Neuron (in vitro differentiated cells): ENCODE measurements at regions not wholly inside any gene's neighbourhood (a gene's known extent, or its start where the extent isn't known, plus 50 kb on each side); places are given as distances from the start of the nearest gene placed in this dataset.
A peak's percentile ranks its signal among the peaks of the same experiment; 100 is the strongest.

Experiments used
- H2AFZ ChIP-seq: one replicate; pipeline ENCODE4 v1.6.1; 2013; ENCODE audit warnings: low read depth, mild to moderate bottlenecking, inconsistent platforms, low read length, moderate library complexity
- H3K27me3 ChIP-seq: one replicate; pipeline ENCODE4 v1.6.1; 2013; ENCODE audit warnings: low read length; ENCODE audit not compliant: insufficient read depth
- H3K36me3 ChIP-seq: one replicate; pipeline ENCODE4 v1.6.1; 2013; ENCODE audit warnings: low read length; ENCODE audit not compliant: insufficient read depth
- H3K4me1 ChIP-seq: one replicate; pipeline ENCODE4 v1.6.1; 2013; ENCODE audit warnings: low read length; ENCODE audit not compliant: insufficient read depth
- H3K4me3 ChIP-seq: 2 replicates; pipeline ENCODE4 v1.5.1; 2013; ENCODE audit warnings: mild to moderate bottlenecking, low read length, moderate library complexity
- H3K9me3 ChIP-seq: one replicate; pipeline ENCODE4 v1.6.1; 2013; ENCODE audit warnings: low read length

- no peaks in the 10 kb centered on the region for H3K9me3 ChIP-seq
Measured at GRCh38 chr9:13717322-13718054, 438.0 kb upstream of the MPDZ start.

DNA sequence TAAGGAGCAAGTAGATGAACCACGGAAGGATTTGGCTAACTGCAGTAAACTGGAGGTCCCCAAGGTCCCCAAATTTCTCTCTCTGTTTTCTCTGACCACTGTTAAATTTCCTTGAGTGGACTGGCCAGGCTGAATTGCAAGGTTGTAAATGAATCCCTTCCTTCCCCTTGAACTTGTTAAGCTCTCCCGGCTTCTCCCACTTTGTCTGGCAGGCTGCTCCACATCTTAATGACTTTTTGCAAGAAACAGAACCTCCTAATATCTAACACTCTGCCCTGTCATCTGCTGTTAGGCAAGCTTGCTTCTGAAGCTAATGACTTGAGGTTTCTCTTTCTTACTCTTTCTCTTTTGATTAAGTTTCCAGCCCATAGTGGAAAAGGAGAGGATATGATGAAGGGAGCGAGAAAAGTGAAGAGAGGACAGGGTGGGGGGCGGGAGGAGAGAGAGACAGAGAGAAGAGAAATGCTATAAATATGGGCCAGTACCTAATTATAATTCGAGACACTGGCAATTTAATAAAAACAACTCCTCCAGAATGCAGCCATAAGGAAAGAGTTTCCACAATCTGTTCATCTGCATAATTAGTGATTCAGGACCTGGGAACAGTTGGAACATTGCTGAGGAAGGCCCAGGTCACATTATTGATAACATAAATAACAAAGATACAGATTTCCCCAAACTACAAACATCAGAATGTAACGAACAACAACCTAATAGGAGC, 437.3 kb upstream of the MPDZ start:
- H3K36me3 ChIP-seq: no peaks in the 10 kb centered on the region
- H3K9me3 ChIP-seq: no peaks in the 10 kb centered on the region
- H3K27me3 ChIP-seq: no peaks in the 10 kb centered on the region
- no peak overlapping the region for H3K4me3 ChIP-seq
- H3K4me1 ChIP-seq: no peaks in the 10 kb centered on the region
- H2AFZ ChIP-seq: no peak overlapping the region

More at GRCh38 chr9:13717322-13718054, 438.0 kb upstream of the MPDZ start:
- no peaks in the 10 kb centered on the region for H3K4me1 ChIP-seq
- H2AFZ ChIP-seq: no peak overlapping the region
- no peaks in the 10 kb centered on the region for H3K36me3 ChIP-seq
- no peaks in the 10 kb centered on the region for H3K27me3 ChIP-seq
- H3K4me3 ChIP-seq: no peak overlapping the region

DNA sequence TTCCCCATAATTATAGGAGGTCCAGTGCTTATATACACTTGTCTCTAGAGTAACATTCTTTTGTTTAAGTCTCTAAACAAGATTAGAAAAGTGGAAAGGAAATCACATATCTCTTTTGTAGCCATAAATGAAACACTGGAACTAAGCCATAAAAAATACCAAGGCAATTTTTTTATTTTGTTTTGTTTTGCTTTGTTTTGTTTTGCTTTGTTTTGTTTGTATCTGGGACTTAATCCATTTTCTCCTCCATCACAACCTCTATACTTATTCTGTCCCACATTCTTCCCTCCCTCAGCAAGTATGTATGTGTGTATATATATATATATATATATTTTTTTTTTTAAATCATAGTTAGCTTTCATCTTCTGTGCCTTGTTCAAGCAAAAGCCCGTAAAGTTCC, 436.6 kb upstream of the MPDZ start:
- Histone ChIP-seq H3K9me3 (no peaks in the 10 kb centered on the region), H3K4me3 (no peak overlapping the region), H3K4me1 (no peaks in the 10 kb centered on the region), H3K36me3 (no peaks in the 10 kb centered on the region), H2AFZ (no peak overlapping the region), H3K27me3 (no peaks in the 10 kb centered on the region)

DNA sequence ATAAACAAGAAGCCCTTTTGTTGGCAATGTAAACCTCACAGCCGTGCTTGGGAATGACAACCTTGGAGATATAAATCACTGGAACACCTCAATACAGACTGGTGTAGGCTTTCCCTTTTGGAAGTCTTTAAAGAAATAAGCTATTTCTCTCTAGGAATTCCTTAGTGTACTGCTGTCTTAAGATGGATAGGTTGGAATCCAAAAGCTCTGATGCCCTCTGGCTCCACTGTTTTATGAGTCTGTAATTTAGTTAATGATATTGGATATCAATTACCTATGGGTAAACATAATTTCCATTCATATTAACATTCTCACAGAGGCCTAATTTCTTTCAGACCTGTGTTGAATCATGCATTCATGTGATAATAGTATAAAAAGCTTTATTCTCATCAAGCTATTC, 435.9 kb upstream of the MPDZ start:
- H3K27me3 ChIP-seq: no peaks in the 10 kb centered on the region
- no peak overlapping the region for H3K4me3 ChIP-seq
- no peaks in the 10 kb centered on the region for H3K9me3 ChIP-seq
- no peaks in the 10 kb centered on the region for H3K4me1 ChIP-seq
- no peaks in the 10 kb centered on the region for H3K36me3 ChIP-seq
- H2AFZ ChIP-seq: no peak overlapping the region

GRCh38 chr9:13707612-13708576, 428.4 kb upstream of the MPDZ start:
- H3K36me3 ChIP-seq: no peaks in the 10 kb centered on the region
- no peak overlapping the region for H2AFZ ChIP-seq
- no peaks in the 10 kb centered on the region for H3K27me3 ChIP-seq
- peaks cover 14% of the 10 kb centered on the region for H3K4me1 ChIP-seq
- H3K4me3 ChIP-seq: no peak overlapping the region
- H3K9me3 ChIP-seq: no peaks in the 10 kb centered on the region

GRCh38 chr9:13705918-13706317, 426.4 kb upstream of the MPDZ start:
- H3K36me3 ChIP-seq: no peaks in the 10 kb centered on the region
- peaks cover 14% of the 10 kb centered on the region for H3K4me1 ChIP-seq
- no peaks in the 10 kb centered on the region for H3K27me3 ChIP-seq
- H3K4me3 ChIP-seq: no peak overlapping the region
- H3K9me3 ChIP-seq: no peaks in the 10 kb centered on the region
- H2AFZ ChIP-seq: peak overlapping the region; percentile 64

DNA sequence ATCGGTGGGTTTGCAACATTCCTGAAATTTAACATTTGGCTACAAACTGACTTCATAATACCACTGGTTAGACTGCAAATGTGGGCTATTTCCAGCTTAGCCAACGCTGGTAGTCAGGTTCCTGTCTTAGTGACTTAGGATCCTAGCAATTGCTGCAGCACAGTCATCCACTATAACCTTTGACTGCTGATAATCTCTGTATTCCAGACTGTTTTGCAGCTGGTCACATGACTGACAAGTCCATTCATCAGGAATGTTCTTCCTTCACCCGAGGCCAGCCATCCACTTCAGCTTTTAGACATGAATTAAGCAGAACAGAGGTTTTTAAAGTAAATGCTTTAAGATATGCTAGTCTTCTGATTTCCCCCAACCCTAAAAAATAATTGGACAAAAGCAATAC, 425.9 kb upstream of the MPDZ start:
- peaks cover 14% of the 10 kb centered on the region for H3K4me1 ChIP-seq
- no peaks in the 10 kb centered on the region for H3K9me3 ChIP-seq
- H2AFZ ChIP-seq: peak overlapping the region; percentile 64
- H3K36me3 ChIP-seq: no peaks in the 10 kb centered on the region
- H3K4me3 ChIP-seq: no peak overlapping the region
- no peaks in the 10 kb centered on the region for H3K27me3 ChIP-seq

- H3K36me3 ChIP-seq: no peaks in the 10 kb centered on the region
- H3K27me3 ChIP-seq: no peaks in the 10 kb centered on the region
- H3K9me3 ChIP-seq: no peaks in the 10 kb centered on the region
- H3K4me3 ChIP-seq: no peak overlapping the region
- no peak overlapping the region for H2AFZ ChIP-seq
- peaks cover 10% of the 10 kb centered on the region for H3K4me1 ChIP-seq
Measured at GRCh38 chr9:13690595-13690994, 411.1 kb upstream of the MPDZ start.

- Histone ChIP-seq H3K36me3 (no peaks in the 10 kb centered on the region), H3K4me1 (peaks cover 10% of the 10 kb centered on the region), H3K9me3 (no peaks in the 10 kb centered on the region), H3K4me3 (no peak overlapping the region), H2AFZ (no peak overlapping the region), H3K27me3 (no peaks in the 10 kb centered on the region)
Measured at GRCh38 chr9:13689925-13690324, 410.4 kb upstream of the MPDZ start.

DNA sequence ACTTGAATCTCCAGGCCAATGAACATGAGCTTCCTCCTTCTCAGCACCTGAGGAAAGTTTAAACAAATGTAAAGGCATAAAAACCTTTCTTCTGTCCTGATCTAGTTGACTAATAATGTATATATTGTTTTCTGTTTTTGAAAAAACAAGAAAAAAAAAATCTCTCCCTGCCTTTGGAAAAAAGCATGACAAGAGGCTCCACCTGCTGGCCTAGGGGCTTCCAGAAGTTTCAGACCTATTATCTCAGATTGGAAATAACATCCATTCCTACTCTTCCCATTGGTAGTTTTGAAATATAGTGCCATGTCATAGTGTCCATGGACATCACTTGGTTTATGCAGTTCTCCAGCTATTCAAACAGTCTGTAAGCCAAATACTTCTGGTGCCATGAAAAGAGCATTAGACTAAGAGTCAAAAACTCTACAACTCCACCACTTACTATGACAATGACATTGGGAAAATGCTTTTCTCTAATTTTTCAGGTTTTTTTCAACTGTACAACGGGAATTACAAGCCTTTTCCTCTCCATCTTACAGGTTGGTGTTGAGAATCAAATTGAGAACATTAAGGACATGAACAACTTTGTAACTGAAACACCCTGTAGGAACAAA, 409.6 kb upstream of the MPDZ start:
- H2AFZ ChIP-seq: no peak overlapping the region
- H3K4me1 ChIP-seq: peaks cover 10% of the 10 kb centered on the region
- no peaks in the 10 kb centered on the region for H3K27me3 ChIP-seq
- H3K36me3 ChIP-seq: no peaks in the 10 kb centered on the region
- peak overlapping the region; percentile 15 for H3K4me3 ChIP-seq
- H3K9me3 ChIP-seq: no peaks in the 10 kb centered on the region

- no peaks in the 10 kb centered on the region for H3K36me3 ChIP-seq
- no peaks in the 10 kb centered on the region for H3K9me3 ChIP-seq
- peaks cover 10% of the 10 kb centered on the region for H3K4me1 ChIP-seq
- no peaks in the 10 kb centered on the region for H3K27me3 ChIP-seq
- no peak overlapping the region for H2AFZ ChIP-seq
- peak overlapping the region; percentile 15 for H3K4me3 ChIP-seq
Measured at GRCh38 chr9:13688223-13688989, 408.9 kb upstream of the MPDZ start.

- Histone ChIP-seq H3K9me3 (no peaks in the 10 kb centered on the region), H3K4me1 (peaks cover 10% of the 10 kb centered on the region), H3K36me3 (no peaks in the 10 kb centered on the region), H2AFZ (no peak overlapping the region), H3K4me3 (no peak overlapping the region), H3K27me3 (no peaks in the 10 kb centered on the region)
Measured at GRCh38 chr9:13684656-13685055, 405.2 kb upstream of the MPDZ start.
